HUES64 (cell line): ENCODE measurements at regions not wholly inside any gene's neighbourhood (a gene's known extent, or its start where the extent isn't known, plus 50 kb on each side); places are given as distances from the start of the nearest gene placed in this dataset.

Source experiments
- H3K27ac ChIP-seq: 2 replicates; pipeline ENCODE4 v1.7.0; 2013; ENCODE audit warnings: low read depth, low read length, inconsistent platforms
- H3K27me3 ChIP-seq: 2 replicates; pipeline ENCODE4 v1.6.1; 2013; ENCODE audit warnings: mild to moderate bottlenecking, low read length; ENCODE audit not compliant: insufficient read depth
- H3K36me3 ChIP-seq: 2 replicates; pipeline ENCODE4 v1.6.1; 2013; ENCODE audit warnings: mild to moderate bottlenecking, low read length; ENCODE audit not compliant: insufficient read depth
- H3K4me1 ChIP-seq: 2 replicates; pipeline ENCODE4 v1.6.1; 2013; ENCODE audit warnings: mild to moderate bottlenecking, low read length, moderate library complexity; ENCODE audit not compliant: insufficient read depth
- H3K4me3 ChIP-seq: 2 replicates; pipeline ENCODE4 v1.5.1; 2013; ENCODE audit warnings: mild to moderate bottlenecking, low read length, moderate library complexity
- H3K9ac ChIP-seq: 2 replicates; pipeline ENCODE4 v1.6.1; 2013; ENCODE audit warnings: mild to moderate bottlenecking, low read depth, low read length
- H3K9me3 ChIP-seq: 2 replicates; pipeline ENCODE4 v1.6.1; 2013; ENCODE audit warnings: low read depth, low read length; ENCODE audit not compliant: insufficient read depth
- WGBS: fragments of 150-250, 120-280 bp; methylation state at CpG from one replicate; pipeline ENCODE4 v1.1.7; 2013; ENCODE audit warnings: missing lambda C conversion rate; 5-methylcytosine and 5-hydroxymethylcytosine counted together

DNA sequence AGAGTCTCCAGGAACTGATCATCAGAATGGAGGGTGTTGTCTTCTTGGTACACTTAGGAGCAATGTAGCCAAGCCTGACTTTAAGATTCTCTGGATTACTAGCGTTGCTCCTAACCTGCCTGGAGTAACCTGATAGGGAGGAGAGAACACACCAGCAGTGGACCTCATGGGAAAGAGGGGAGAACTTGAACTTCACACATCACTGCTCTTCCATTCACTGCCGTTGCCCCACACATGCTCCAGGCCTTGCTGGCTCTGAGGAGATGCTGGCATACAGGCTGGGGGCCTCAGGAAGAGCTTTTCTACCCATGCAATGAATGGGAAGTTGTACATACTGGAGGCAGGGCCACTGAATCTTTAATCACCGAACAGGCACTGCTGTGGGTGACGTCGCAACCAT is 60.3 kb upstream of the ADAMTS16 start:
- Histone ChIP-seq H3K9ac (no peak overlapping the region), H3K36me3 (no peaks in the 10 kb centered on the region), H3K27ac (no peak overlapping the region), H3K9me3 (no peaks in the 10 kb centered on the region), H3K27me3 (no peaks in the 10 kb centered on the region), H3K4me1 (peaks cover 39% of the 10 kb centered on the region), H3K4me3 (no peak overlapping the region)
- WGBS, result 93% methylated on average over 5 of the region's 5 CpGs

DNA sequence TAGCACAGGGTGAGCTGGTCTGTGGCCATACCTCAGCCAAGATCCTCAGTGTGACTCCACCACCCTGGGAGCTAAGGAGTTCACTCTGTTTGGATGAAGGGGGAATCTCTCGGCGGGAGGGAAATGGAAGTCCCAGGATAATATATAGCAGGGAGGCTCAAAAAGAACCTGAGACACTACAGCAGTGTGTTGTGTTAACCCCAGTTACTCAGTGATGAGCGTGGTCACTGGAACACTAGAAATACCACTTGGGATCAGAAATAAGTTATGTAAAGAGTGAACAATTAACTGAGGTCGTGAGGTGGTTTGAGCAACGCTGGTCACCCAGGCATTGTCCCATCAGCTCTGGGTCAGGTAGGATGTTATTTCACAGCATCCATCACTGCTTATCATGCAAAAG is 59.3 kb upstream of the ADAMTS16 start:
- Histone ChIP-seq H3K27ac (no peak overlapping the region), H3K27me3 (no peaks in the 10 kb centered on the region), H3K4me3 (no peak overlapping the region), H3K9ac (no peak overlapping the region), H3K4me1 (peaks cover 40% of the 10 kb centered on the region), H3K36me3 (no peaks in the 10 kb centered on the region), H3K9me3 (no peaks in the 10 kb centered on the region)
- 93% methylated on average over 5 of the region's 5 CpGs for WGBS

DNA sequence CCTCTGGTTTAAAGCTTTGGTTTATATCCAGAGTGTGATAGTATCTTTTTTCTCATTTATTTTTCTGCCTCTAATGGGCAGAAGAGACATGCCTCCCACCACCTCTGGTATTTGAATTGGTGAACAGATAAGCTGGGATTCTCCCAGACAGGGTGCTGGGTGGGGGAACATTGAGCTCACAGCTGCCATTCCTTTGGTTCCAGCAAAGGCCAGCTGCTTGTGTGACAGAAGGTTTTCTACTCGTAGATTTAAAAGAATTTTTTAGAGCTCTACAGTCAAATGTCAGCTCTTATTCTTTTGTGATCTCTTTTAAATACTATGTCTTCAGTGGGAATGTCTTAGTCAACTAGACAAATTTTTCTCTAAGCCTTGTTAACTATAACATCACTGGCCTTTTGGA is 54.7 kb upstream of the ADAMTS16 start:
- Histone ChIP-seq H3K36me3 (no peaks in the 10 kb centered on the region), H3K27ac (no peak overlapping the region), H3K9me3 (no peaks in the 10 kb centered on the region), H3K27me3 (no peaks in the 10 kb centered on the region), H3K4me3 (no peak overlapping the region), H3K9ac (no peak overlapping the region), H3K4me1 (peaks cover 21% of the 10 kb centered on the region)
- no CpG with 5 or more reads among the region's 1 CpG for WGBS

DNA sequence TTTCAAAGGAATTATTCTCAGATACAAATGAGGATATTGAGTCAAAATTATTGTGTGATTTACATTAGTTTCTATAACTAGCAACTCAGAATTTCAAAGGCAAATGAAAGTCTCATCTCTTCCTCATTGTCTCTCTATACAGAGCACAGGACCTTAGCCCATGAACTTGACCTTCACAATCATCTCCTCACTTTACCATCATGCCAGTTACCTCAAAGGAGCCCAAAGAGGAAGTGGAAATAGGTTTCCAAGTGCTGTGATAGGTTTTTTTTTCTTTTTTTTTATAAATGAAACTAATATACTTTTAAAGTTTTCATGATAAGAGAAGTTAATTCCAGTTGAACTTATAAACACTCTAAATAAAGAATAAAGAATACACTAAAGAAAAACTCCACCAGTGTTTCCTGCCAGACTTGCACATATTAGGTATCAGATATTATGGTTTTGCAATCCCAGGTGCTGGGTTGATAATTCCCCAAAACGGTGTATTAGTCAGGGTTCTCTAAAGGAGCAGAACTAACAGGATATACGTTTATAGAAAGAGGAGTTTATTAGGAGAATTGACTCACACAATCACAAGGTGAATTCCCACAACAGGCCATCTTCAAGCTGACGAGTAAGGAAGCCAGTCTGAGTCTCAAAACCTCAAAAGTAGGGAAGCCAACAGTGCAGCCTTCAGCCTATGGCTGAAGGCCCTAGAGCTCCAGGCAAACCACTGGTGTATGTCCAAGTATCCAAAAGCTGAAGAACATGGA is 50.1 kb upstream of the ADAMTS16 start:
- Histone ChIP-seq H3K4me1 (peaks cover 21% of the 10 kb centered on the region), H3K36me3 (no peaks in the 10 kb centered on the region), H3K9me3 (no peaks in the 10 kb centered on the region), H3K27me3 (no peaks in the 10 kb centered on the region), H3K9ac (no peak overlapping the region), H3K4me3 (no peak overlapping the region), H3K27ac (no peak overlapping the region)
- 89% methylated on average over 3 of the region's 3 CpGs for WGBS
